Sigmoid colon (tissue), 6 donors: ENCODE measurements at regions not wholly inside any gene's neighbourhood (a gene's known extent, or its start where the extent isn't known, plus 50 kb on each side); places are given as distances from the start of the nearest gene placed in this dataset.

Experiments
- DNase-seq: peaks from one replicate; pipeline ENCODE4 v3.0.0-alpha.2; 2019
- H3K27ac ChIP-seq, 4 donors: fragments of 200-600 bp; sonication (generic); one replicate each; pipeline ENCODE4 v1.5.1; 2016 to 2019; ENCODE audit warnings: mild to moderate bottlenecking in 1 of 4
- H3K27me3 ChIP-seq, 3 donors: fragments of 200-600 bp; sonication (generic); one replicate each; pipeline ENCODE4 v1.5.1; 2019; ENCODE audit warnings: mild to moderate bottlenecking in 1 of 3
- H3K36me3 ChIP-seq, 4 donors: fragments of 200-600 bp; sonication (generic); one replicate each; pipeline ENCODE4 v1.5.1; 2016 to 2019
- H3K4me1 ChIP-seq, 4 donors: fragments of 200-600 bp; sonication (generic); one replicate each; pipeline ENCODE4 v1.5.1; 2017 to 2019
- H3K4me3 ChIP-seq, 4 donors: fragments of 200-600 bp; sonication (generic); one replicate each; pipeline ENCODE4 v1.5.1; 2017 to 2019; ENCODE audit warnings: mild to moderate bottlenecking in 2 of 4, moderate library complexity in 1 of 4
- H3K9me3 ChIP-seq, 4 donors: fragments of 200-600 bp in 3 of 4; sonication (generic) in 3 of 4; one replicate each; pipeline versions ENCODE4 v1.5.1 to v1.6.1; 2013 to 2019
- CTCF ChIP-seq, 4 experiments: fragments of 450-650 bp in 3 of 4; fragments of 200-600 bp in 1 of 4; IDR thresholded peaks; one replicate each; pipeline ENCODE4 v1.5.1; 2016 to 2019; ENCODE audit warnings: antibody characterized with exemption in 4 of 4, mild to moderate bottlenecking in 3 of 4, moderate library complexity in 2 of 4
- EP300 ChIP-seq, 4 donors: sonication (generic); formaldehyde crosslinking; IDR thresholded peaks; one replicate each; pipeline ENCODE4 v1.6.1; 2017; ENCODE audit warnings: antibody characterized with exemption in 4 of 4
- POLR2A ChIP-seq, 2 donors: fragments of 450-650 bp; IDR thresholded peaks; one replicate each; pipeline ENCODE4 v1.6.1; 2016; ENCODE audit warnings: antibody characterized with exemption in 2 of 2, mild to moderate bottlenecking in 2 of 2, moderate library complexity in 2 of 2
- POLR2AphosphoS5 ChIP-seq, 4 donors: sonication (generic); formaldehyde crosslinking; IDR thresholded peaks; one replicate each; pipeline ENCODE4 v1.6.1; 2017; ENCODE audit warnings: antibody characterized with exemption in 4 of 4
- WGBS, 2 donors: extraction: QIAGEN DNeasy Blood & Tissue Kit; methylation state at CpG; one replicate each; pipeline ENCODE4 v1.1.7; 2013; 5-methylcytosine and 5-hydroxymethylcytosine counted together
- intact Hi-C: fragments of 100-400 bp; cut with DNase I; formaldehyde crosslinking; loops from one replicate; pipeline ENCODE4 v1.15.1; 2023
- donor health status: healthy with polysubstance abuse.
- donor health status: healthy.

GRCh38 chr11:131064373-131064991 is 148.2 kb upstream of the SNX19 start:
- no peaks in the 10 kb centered on the region for H3K27me3 ChIP-seq
- peaks cover 0 to 8% (median 3%) of the 10 kb centered on the region in 4 donors for H3K4me1 ChIP-seq
- no peak overlapping the region for H3K27ac ChIP-seq
- TF ChIP-seq POLR2AphosphoS5 (IDR thresholded peaks at IDR 0.05) = no peak
- peak; percentile 64 to 88 (median 74) for TF ChIP-seq CTCF (IDR thresholded peaks at IDR 0.05)
- DNase-seq = no peak
- 24 to 30% methylated on average over 12 of the region's 12 CpGs for WGBS, 2 donors
- no peaks in the 10 kb centered on the region for H3K36me3 ChIP-seq
- intact Hi-C loops = loop anchor here (1.0 to 10.0 kb wide), 4 partner anchors 100 to 610 kb away; no protein-coding TSS in a partner anchor
- no peak overlapping the region for H3K4me3 ChIP-seq
- no peaks in the 10 kb centered on the region for H3K9me3 ChIP-seq

GRCh38 chr11:131065435-131066413 is 149.4 kb upstream of the SNX19 start:
- TF ChIP-seq EP300 (IDR thresholded peaks at IDR 0.05) (no peak), POLR2AphosphoS5 (IDR thresholded peaks at IDR 0.05) (no peak), CTCF (IDR thresholded peaks at IDR 0.05) (no peak), POLR2A (IDR thresholded peaks at IDR 0.05) (no peak)
- H3K9me3 ChIP-seq = no peaks in the 10 kb centered on the region
- no peak overlapping the region for H3K4me3 ChIP-seq
- H3K36me3 ChIP-seq = no peaks in the 10 kb centered on the region
- peaks cover 0 to 8% (median 3%) of the 10 kb centered on the region in 4 donors for H3K4me1 ChIP-seq
- H3K27me3 ChIP-seq = no peaks in the 10 kb centered on the region
- WGBS, 2 donors = 65 to 74% methylated on average over 13 of the region's 13 CpGs
- DNase-seq = no peak
- no peak overlapping the region for H3K27ac ChIP-seq
- intact Hi-C loops = loop anchor here (2.0 to 10.0 kb wide), 3 partner anchors 99 to 609 kb away; no protein-coding TSS in a partner anchor

GRCh38 chr11:131066551-131066950 is 150.3 kb upstream of the SNX19 start:
- intact Hi-C loops = loop anchor here (5.0 to 10.0 kb wide), 2 partner anchors 98 to 446 kb away; no protein-coding TSS in a partner anchor
- DNase-seq = no peak
- Histone ChIP-seq H3K4me1 (peaks cover 0 to 8% (median 3%) of the 10 kb centered on the region in 4 donors), H3K36me3 (no peaks in the 10 kb centered on the region), H3K4me3 (no peak overlapping the region), H3K27me3 (no peaks in the 10 kb centered on the region), H3K9me3 (no peaks in the 10 kb centered on the region), H3K27ac (no peak overlapping the region)
- 54 to 67% methylated on average over 7 of the region's 7 CpGs for WGBS, 2 donors
- no peak for TF ChIP-seq POLR2A (IDR thresholded peaks at IDR 0.05)
- no peak for TF ChIP-seq EP300 (IDR thresholded peaks at IDR 0.05)
- TF ChIP-seq POLR2AphosphoS5 (IDR thresholded peaks at IDR 0.05) = no peak
- no peak for TF ChIP-seq CTCF (IDR thresholded peaks at IDR 0.05)

GRCh38 chr11:131070365-131070764 is 154.1 kb upstream of the SNX19 start:
- intact Hi-C loops = no loop called here
- H3K4me3 ChIP-seq = no peak overlapping the region
- 80 to 87% methylated on average over 4 of the region's 4 CpGs for WGBS, 2 donors
- H3K9me3 ChIP-seq = no peaks in the 10 kb centered on the region
- TF ChIP-seq CTCF (IDR thresholded peaks at IDR 0.05) (no peak), EP300 (IDR thresholded peaks at IDR 0.05) (no peak), POLR2AphosphoS5 (IDR thresholded peaks at IDR 0.05) (no peak), POLR2A (IDR thresholded peaks at IDR 0.05) (no peak)
- no peak for DNase-seq
- no peaks in the 10 kb centered on the region for H3K4me1 ChIP-seq
- H3K36me3 ChIP-seq = no peaks in the 10 kb centered on the region
- no peak overlapping the region for H3K27ac ChIP-seq
- H3K27me3 ChIP-seq = no peaks in the 10 kb centered on the region
